ENCODE measurements at regions not wholly inside any gene's neighbourhood (a gene's known extent, or its start where the extent isn't known, plus 50 kb on each side); places are given as distances from the start of the nearest gene placed in this dataset.

DNA sequence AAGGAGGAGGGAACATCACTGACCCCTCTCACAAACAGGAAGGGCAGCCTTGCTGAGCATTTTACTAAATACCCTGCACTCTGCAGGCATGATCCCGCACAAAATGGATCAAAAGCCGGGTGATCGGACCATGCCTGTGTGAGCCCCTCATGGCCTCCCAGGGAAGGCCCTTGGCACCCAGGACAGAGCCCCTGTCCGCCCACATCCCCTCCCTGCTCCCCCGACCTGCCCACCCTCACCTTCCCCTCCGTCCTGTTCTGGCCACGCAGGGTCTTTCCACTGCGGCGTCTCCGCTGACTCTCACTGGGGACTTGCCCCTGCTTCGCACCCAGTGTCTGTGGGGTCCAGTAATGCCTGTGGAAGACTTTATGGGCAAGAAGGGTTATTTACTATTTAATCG, 105.0 kb downstream of the HMX1 start (continued):
- TF ChIP-seq, protein P1, sequence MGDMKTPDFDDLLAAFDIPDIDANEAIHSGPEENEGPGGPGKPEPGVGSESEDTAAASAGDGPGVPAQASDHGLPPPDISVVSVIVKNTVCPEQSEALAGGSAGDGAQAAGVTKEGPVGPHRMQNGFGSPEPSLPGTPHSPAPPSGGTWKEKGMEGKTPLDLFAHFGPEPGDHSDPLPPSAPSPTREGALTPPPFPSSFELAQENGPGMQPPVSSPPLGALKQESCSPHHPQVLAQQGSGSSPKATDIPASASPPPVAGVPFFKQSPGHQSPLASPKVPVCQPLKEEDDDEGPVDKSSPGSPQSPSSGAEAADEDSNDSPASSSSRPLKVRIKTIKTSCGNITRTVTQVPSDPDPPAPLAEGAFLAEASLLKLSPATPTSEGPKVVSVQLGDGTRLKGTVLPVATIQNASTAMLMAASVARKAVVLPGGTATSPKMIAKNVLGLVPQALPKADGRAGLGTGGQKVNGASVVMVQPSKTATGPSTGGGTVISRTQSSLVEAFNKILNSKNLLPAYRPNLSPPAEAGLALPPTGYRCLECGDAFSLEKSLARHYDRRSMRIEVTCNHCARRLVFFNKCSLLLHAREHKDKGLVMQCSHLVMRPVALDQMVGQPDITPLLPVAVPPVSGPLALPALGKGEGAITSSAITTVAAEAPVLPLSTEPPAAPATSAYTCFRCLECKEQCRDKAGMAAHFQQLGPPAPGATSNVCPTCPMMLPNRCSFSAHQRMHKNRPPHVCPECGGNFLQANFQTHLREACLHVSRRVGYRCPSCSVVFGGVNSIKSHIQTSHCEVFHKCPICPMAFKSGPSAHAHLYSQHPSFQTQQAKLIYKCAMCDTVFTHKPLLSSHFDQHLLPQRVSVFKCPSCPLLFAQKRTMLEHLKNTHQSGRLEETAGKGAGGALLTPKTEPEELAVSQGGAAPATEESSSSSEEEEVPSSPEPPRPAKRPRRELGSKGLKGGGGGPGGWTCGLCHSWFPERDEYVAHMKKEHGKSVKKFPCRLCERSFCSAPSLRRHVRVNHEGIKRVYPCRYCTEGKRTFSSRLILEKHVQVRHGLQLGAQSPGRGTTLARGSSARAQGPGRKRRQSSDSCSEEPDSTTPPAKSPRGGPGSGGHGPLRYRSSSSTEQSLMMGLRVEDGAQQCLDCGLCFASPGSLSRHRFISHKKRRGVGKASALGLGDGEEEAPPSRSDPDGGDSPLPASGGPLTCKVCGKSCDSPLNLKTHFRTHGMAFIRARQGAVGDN (IDR thresholded peaks at IDR 0.05), result no peak
- TF ChIP-seq, protein P2, sequence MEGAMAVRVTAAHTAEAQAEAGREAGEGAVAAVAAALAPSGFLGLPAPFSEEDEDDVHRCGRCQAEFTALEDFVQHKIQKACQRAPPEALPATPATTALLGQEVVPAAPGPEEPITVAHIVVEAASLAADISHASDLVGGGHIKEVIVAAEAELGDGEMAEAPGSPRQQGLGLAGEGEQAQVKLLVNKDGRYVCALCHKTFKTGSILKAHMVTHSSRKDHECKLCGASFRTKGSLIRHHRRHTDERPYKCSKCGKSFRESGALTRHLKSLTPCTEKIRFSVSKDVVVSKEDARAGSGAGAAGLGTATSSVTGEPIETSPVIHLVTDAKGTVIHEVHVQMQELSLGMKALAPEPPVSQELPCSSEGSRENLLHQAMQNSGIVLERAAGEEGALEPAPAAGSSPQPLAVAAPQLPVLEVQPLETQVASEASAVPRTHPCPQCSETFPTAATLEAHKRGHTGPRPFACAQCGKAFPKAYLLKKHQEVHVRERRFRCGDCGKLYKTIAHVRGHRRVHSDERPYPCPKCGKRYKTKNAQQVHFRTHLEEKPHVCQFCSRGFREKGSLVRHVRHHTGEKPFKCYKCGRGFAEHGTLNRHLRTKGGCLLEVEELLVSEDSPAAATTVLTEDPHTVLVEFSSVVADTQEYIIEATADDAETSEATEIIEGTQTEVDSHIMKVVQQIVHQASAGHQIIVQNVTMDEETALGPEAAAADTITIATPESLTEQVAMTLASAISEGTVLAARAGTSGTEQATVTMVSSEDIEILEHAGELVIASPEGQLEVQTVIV (IDR thresholded peaks at IDR 0.05; ENCODE audit: borderline replicate concordance, partially characterized antibody), result no peak

DNA sequence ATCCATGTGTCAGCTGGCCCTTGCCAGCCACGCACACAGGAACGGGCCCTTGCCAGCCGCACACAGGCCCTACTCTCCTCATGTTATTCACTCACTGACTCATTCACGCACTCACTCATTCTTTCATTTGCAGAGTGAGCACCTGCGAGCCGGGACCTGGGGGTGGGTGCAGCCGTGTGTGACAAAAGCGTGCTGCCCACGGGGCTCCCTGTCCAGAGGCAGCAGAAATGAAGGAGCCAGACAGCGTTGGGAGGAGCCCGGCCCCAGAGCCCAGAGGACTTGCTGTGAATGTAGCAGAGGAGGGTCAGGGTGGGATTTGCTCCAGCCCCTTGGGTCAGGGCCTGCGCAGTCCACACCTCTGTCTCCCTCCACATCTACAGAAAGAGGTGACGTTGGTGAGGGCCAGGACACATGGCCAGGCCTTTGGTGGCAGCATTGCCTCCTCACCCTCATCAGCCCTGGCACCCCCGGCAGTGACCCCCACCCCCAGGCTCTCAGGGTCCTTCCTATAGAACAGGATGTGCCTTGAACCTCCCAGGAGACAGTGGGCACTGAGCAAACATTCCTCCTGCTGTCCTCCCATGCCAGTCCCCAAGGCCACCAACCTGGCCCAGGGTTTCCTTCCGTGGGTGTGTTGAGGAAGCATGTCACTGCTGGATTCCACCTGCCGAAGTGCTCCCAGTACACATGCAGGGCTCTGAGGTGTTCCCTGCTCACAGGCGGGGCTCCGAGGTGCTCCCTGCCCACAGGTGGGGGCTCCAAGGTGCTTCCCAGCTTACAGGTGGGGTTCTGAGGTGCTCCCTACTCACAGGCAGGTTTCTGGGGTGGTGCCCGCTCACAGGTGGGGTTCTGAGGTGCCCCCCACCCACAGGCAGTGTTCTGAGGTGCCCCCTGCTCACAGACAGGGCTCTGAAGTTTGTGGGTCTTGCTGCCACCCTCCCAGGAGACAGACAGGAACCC, 105.7 kb downstream of the HMX1 start:
- Histone ChIP-seq H4K20me1 (ENCODE audit: control insufficient read depth, insufficient read depth) (no peaks in the 10 kb centered on the region), H3K9ac (ENCODE audit: control insufficient read depth, insufficient read depth, low read length) (no peak overlapping the region), H3K79me2 (ENCODE audit: control insufficient read depth, insufficient read depth, low read length) (no peaks in the 10 kb centered on the region), H3K27ac (ENCODE audit: control insufficient read depth, insufficient read depth) (no peak overlapping the region), H2AFZ (ENCODE audit: control insufficient read depth, low read depth, low read length) (no peak overlapping the region), H3K4me2 (ENCODE audit: control insufficient read depth, insufficient read depth) (no peak overlapping the region), H3K4me1 (ENCODE audit: control insufficient read depth, insufficient read depth, low read length) (no peaks in the 10 kb centered on the region), H3K4me3 (no peak overlapping the region), H3K9me3 (replicated peaks; ENCODE audit: control insufficient read depth, insufficient read depth, low read length) (no peaks in the 10 kb centered on the region), H3K27me3 (replicated peaks in 1 of 2; ENCODE audit: control insufficient read depth in 2 of 2, insufficient read depth in 2 of 2, low read length in 1 of 2) (no peaks in the 10 kb centered on the region), H3K36me3 (ENCODE audit: control insufficient read depth in 2 of 2, insufficient read depth in 2 of 2, low read length in 1 of 2) (no peaks in the 10 kb centered on the region)
- ChIA-PET CTCF (no interaction called here), RAD21 (ENCODE audit: unreplicated experiment) (no interaction called here), POLR2A (no interaction called here), SMC1A (ENCODE audit: uncharacterized antibody, unreplicated experiment) (no interaction called here)
- FAIRE-seq, result no peak
- DNase-seq (ENCODE audit: low read depth, low spot score), result no peak
- no TSS peak for BruUV-seq (replicated peaks)
- ATAC-seq, result no peak
- in situ Hi-C loops (cut with MboI), result no loop called here
- TF ChIP-seq LARP7 (IDR thresholded peaks at IDR 0.05) (no peak), NFYA (IDR thresholded peaks at IDR 0.05; ENCODE audit: borderline replicate concordance, low read depth, low read length) (no peak), SMAD5 (IDR thresholded peaks at IDR 0.05; ENCODE audit: low read depth) (no peak)
- TF ChIP-seq, protein P3, sequence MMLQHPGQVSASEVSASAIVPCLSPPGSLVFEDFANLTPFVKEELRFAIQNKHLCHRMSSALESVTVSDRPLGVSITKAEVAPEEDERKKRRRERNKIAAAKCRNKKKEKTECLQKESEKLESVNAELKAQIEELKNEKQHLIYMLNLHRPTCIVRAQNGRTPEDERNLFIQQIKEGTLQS (IDR thresholded peaks at IDR 0.05; ENCODE audit: borderline replicate concordance, extremely low read depth, low read depth, low read length), result no peak
- TF ChIP-seq, protein P2 (IDR thresholded peaks at IDR 0.05; ENCODE audit: borderline replicate concordance, partially characterized antibody), result no peak
- intact Hi-C loops (cut with micrococcal nuclease; ENCODE audit: unreplicated experiment), result no loop called here
- WGBS (ENCODE audit: insufficient coverage, insufficient replicate concordance, low lambda C conversion rate, missing lambda C conversion rate), result 9% methylated on average over 19 of the region's 19 CpGs
